HEK293 (cell line): ENCODE measurements at regions not wholly inside any gene's neighbourhood (a gene's known extent, or its start where the extent isn't known, plus 50 kb on each side); places are given as distances from the start of the nearest gene placed in this dataset.

Experiments used
- CTCF ChIA-PET: fragments of 350-600 bp; formaldehyde crosslinking; extraction: SDS; loops from one replicate; lab custom pipeline; 2021; ENCODE audit warnings: antibody characterized with exemption; lab: Yijun Ruan, JAX
- POLR2A ChIA-PET: fragments of 300-600 bp; formaldehyde crosslinking; extraction: SDS; loops from one replicate; lab custom pipeline; 2020; ENCODE audit warnings: antibody characterized with exemption, inconsistent platforms; lab: Yijun Ruan, JAX
- H3K27ac ChIP-seq: fragments of 200-500 bp; sonication (Bioruptor generic); 2 replicates; pipeline ENCODE4 v1.5.1; 2014; ENCODE audit warnings: low read depth, low read length, control low read depth, inconsistent platforms; ENCODE audit errors: extremely low read depth
- H3K36me3 ChIP-seq, 2 experiments: fragments of 200-500 bp in 1 of 2; sonication (Bioruptor generic) in 1 of 2; 1 replicate in 1 of 2; 2 replicates in 1 of 2; pipeline ENCODE4 v1.5.1; 2014 to 2017; ENCODE audit warnings: inconsistent platforms in 2 of 2, low read length in 2 of 2; ENCODE audit not compliant: control insufficient read depth in 2 of 2, insufficient read depth in 1 of 2
- H3K4me1 ChIP-seq: fragments of 200-500 bp; sonication (Bioruptor generic); 2 replicates; pipeline ENCODE4 v1.5.1; 2014; ENCODE audit warnings: mild to moderate bottlenecking, low read length, inconsistent platforms; ENCODE audit not compliant: control insufficient read depth, insufficient read depth
- H3K4me3 ChIP-seq: 2 replicates; pipeline ENCODE4 v1.5.1; 2011; ENCODE audit warnings: low read depth, mild to moderate bottlenecking, control low read depth, low read length, moderate library complexity
- H3K9me3 ChIP-seq: fragments of 200-500 bp; sonication (Bioruptor generic); 2 replicates; pipeline ENCODE4 v1.5.1; 2014; ENCODE audit warnings: low read depth, low read length, inconsistent platforms; ENCODE audit not compliant: control insufficient read depth, insufficient read depth
- FEZF1 ChIP-seq: fragments of 450-650 bp; formaldehyde crosslinking; IDR thresholded peaks from 2 replicates; pipeline ENCODE4 v1.5.1; 2016; ENCODE audit warnings: missing biosample characterization, missing genetic modification characterization
- GFI1B ChIP-seq: fragments of 450-650 bp; formaldehyde crosslinking; IDR thresholded peaks from 2 replicates; pipeline ENCODE4 v1.5.1; 2016; ENCODE audit warnings: missing biosample characterization, missing genetic modification characterization
- GLI2 ChIP-seq: fragments of 450-650 bp; formaldehyde crosslinking; IDR thresholded peaks from 2 replicates; pipeline ENCODE4; 2017; ENCODE audit warnings: missing biosample characterization, missing genetic modification characterization, low read depth, borderline replicate concordance
- HOXD13 ChIP-seq: sonication (generic); formaldehyde crosslinking; IDR thresholded peaks from 2 replicates; pipeline ENCODE4 v1.8.0; 2022; ENCODE audit warnings: missing genetic modification reagents, borderline replicate concordance
- REPIN1 ChIP-seq: fragments of 450-650 bp; formaldehyde crosslinking; IDR thresholded peaks from 2 replicates; pipeline ENCODE4 v1.5.1; 2017; ENCODE audit warnings: missing biosample characterization, missing genetic modification characterization, low read depth
- SP7 ChIP-seq: fragments of 450-650 bp; formaldehyde crosslinking; IDR thresholded peaks from 2 replicates; pipeline ENCODE4 v1.5.1; 2016; ENCODE audit warnings: missing biosample characterization, missing genetic modification characterization
- ZFP37 ChIP-seq: fragments of 450-650 bp; formaldehyde crosslinking; IDR thresholded peaks from 2 replicates; pipeline ENCODE4 v1.5.1; 2016; ENCODE audit warnings: missing biosample characterization, missing genetic modification characterization
- ZNF146 ChIP-seq: fragments of 450-650 bp; formaldehyde crosslinking; IDR thresholded peaks from 2 replicates; pipeline ENCODE4 v1.5.1; 2016; ENCODE audit warnings: missing biosample characterization, missing genetic modification characterization
- ZNF148 ChIP-seq: fragments of 450-650 bp; formaldehyde crosslinking; IDR thresholded peaks from 2 replicates; pipeline ENCODE4 v1.5.0; 2017; ENCODE audit warnings: missing biosample characterization, missing genetic modification characterization, borderline replicate concordance
- ZNF274 ChIP-seq, 2 experiments: fragments of 200-500 bp in 1 of 2; fragments of 450-650 bp in 1 of 2; sonication (Bioruptor generic) in 1 of 2; formaldehyde crosslinking in 1 of 2; IDR thresholded peaks; 2 replicates each; pipeline versions ENCODE4 v1.5.1 to v1.6.1; 2014 to 2016; ENCODE audit warnings: borderline replicate concordance in 1 of 2, inconsistent platforms in 1 of 2, low read length in 1 of 2, missing biosample characterization in 1 of 2, missing genetic modification characterization in 1 of 2
- ZNF341 ChIP-seq: fragments of 450-650 bp; formaldehyde crosslinking; IDR thresholded peaks from 2 replicates; pipeline ENCODE4; 2016; ENCODE audit warnings: low read depth, missing biosample characterization, missing genetic modification characterization
- ZNF350 ChIP-seq: fragments of 450-650 bp; formaldehyde crosslinking; IDR thresholded peaks from 2 replicates; pipeline ENCODE4 v1.5.0; 2017; ENCODE audit warnings: missing biosample characterization, mild to moderate bottlenecking, missing genetic modification characterization
- ZNF426 ChIP-seq: fragments of 450-650 bp; formaldehyde crosslinking; IDR thresholded peaks from 2 replicates; pipeline ENCODE4 v1.5.1; 2017; ENCODE audit warnings: missing biosample characterization, missing genetic modification characterization, mild to moderate bottlenecking, inconsistent platforms, moderate library complexity
- ZNF473 ChIP-seq: fragments of 450-650 bp; formaldehyde crosslinking; IDR thresholded peaks from 2 replicates; pipeline ENCODE4 v1.5.1; 2017; ENCODE audit warnings: missing biosample characterization, missing genetic modification characterization
- ZNF596 ChIP-seq: fragments of 450-650 bp; IDR thresholded peaks from 2 replicates; pipeline ENCODE4 v1.5.0; 2018; ENCODE audit warnings: missing biosample characterization, mild to moderate bottlenecking, missing genetic modification characterization, moderate library complexity
- ZNF654 ChIP-seq: fragments of 450-650 bp; formaldehyde crosslinking; IDR thresholded peaks from 2 replicates; pipeline ENCODE4 v1.5.1; 2016; ENCODE audit warnings: low read depth, missing biosample characterization, missing genetic modification characterization
- TF ChIP-seq, protein P1 (sequence below): fragments of 450-650 bp; formaldehyde crosslinking; IDR thresholded peaks from 2 replicates; pipeline ENCODE4 v1.5.1; 2016; ENCODE audit warnings: missing biosample characterization, missing genetic modification characterization, borderline replicate concordance
- TF ChIP-seq, protein P2 (sequence below): fragments of 450-650 bp; formaldehyde crosslinking; IDR thresholded peaks from 2 replicates; pipeline ENCODE4 v1.5.1; 2016; ENCODE audit warnings: missing biosample characterization, missing genetic modification characterization
- TF ChIP-seq, protein P3 (sequence below): fragments of 450-650 bp; formaldehyde crosslinking; IDR thresholded peaks from 2 replicates; pipeline ENCODE4 v1.5.1; 2017; ENCODE audit warnings: missing biosample characterization, missing genetic modification characterization
- TF ChIP-seq, protein P4 (sequence below): fragments of 450-650 bp; formaldehyde crosslinking; IDR thresholded peaks from 2 replicates; pipeline ENCODE4 v1.5.1; 2016; ENCODE audit warnings: missing biosample characterization, missing genetic modification characterization

DNA sequence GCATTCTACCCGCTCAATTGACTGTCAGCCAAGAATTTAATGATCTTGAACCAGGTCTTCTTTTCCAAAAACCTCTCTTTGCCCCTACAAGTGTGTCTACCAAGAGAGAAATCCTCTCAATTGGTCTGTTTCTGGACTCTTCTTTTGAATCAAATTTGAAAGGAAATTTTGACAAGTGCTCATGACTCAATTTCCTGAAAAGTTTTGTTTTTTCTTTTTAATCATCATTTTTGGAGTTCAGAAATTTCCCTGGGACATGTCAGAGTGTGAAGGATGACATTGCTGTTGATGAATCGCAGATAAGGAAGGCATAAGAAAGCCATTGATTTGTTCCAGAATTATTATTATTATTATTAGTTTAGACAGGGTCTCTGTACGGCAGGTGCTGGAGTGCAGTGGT lies 88.2 kb upstream of the AKT3 start:
- Histone ChIP-seq H3K36me3 (no peaks in the 10 kb centered on the region), H3K4me1 (no peaks in the 10 kb centered on the region), H3K9me3 (no peaks in the 10 kb centered on the region; the same call in 1 of the 2 replicates), H3K4me3 (no peak overlapping the region), H3K27ac (no peak overlapping the region)
- TF ChIP-seq GLI2 (tag by site-specific recombination) (no peak), ZNF473 (tag by site-specific recombination) (no peak), ZNF341 (tag by site-specific recombination) (no peak), FEZF1 (tag by site-specific recombination) (no peak), SP7 (tag by site-specific recombination) (no peak), GFI1B (tag by site-specific recombination) (no peak), ZFP37 (tag by site-specific recombination) (no peak), ZNF148 (no peak), ZNF146 (tag by site-specific recombination) (no peak), ZNF596 (no peak), REPIN1 (no peak), HOXD13 (CRISPR knock-in tag) (no peak), ZNF654 (tag by site-specific recombination) (no peak), ZNF426 (tag by site-specific recombination) (no peak), ZNF274 (IDR thresholded peaks at IDR 0.05; ENCODE audit: low read length) (no peak), ZNF274 (tag by site-specific recombination; IDR thresholded peaks at IDR 0.05; ENCODE audit: borderline replicate concordance) (no peak), ZNF350 (tag by site-specific recombination) (no peak)
- TF ChIP-seq, protein P1, sequence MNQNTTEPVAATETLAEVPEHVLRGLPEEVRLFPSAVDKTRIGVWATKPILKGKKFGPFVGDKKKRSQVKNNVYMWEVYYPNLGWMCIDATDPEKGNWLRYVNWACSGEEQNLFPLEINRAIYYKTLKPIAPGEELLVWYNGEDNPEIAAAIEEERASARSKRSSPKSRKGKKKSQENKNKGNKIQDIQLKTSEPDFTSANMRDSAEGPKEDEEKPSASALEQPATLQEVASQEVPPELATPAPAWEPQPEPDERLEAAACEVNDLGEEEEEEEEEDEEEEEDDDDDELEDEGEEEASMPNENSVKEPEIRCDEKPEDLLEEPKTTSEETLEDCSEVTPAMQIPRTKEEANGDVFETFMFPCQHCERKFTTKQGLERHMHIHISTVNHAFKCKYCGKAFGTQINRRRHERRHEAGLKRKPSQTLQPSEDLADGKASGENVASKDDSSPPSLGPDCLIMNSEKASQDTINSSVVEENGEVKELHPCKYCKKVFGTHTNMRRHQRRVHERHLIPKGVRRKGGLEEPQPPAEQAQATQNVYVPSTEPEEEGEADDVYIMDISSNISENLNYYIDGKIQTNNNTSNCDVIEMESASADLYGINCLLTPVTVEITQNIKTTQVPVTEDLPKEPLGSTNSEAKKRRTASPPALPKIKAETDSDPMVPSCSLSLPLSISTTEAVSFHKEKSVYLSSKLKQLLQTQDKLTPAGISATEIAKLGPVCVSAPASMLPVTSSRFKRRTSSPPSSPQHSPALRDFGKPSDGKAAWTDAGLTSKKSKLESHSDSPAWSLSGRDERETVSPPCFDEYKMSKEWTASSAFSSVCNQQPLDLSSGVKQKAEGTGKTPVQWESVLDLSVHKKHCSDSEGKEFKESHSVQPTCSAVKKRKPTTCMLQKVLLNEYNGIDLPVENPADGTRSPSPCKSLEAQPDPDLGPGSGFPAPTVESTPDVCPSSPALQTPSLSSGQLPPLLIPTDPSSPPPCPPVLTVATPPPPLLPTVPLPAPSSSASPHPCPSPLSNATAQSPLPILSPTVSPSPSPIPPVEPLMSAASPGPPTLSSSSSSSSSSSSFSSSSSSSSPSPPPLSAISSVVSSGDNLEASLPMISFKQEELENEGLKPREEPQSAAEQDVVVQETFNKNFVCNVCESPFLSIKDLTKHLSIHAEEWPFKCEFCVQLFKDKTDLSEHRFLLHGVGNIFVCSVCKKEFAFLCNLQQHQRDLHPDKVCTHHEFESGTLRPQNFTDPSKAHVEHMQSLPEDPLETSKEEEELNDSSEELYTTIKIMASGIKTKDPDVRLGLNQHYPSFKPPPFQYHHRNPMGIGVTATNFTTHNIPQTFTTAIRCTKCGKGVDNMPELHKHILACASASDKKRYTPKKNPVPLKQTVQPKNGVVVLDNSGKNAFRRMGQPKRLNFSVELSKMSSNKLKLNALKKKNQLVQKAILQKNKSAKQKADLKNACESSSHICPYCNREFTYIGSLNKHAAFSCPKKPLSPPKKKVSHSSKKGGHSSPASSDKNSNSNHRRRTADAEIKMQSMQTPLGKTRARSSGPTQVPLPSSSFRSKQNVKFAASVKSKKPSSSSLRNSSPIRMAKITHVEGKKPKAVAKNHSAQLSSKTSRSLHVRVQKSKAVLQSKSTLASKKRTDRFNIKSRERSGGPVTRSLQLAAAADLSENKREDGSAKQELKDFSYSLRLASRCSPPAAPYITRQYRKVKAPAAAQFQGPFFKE (tag by site-specific recombination), result no peak
- TF ChIP-seq, protein P2, sequence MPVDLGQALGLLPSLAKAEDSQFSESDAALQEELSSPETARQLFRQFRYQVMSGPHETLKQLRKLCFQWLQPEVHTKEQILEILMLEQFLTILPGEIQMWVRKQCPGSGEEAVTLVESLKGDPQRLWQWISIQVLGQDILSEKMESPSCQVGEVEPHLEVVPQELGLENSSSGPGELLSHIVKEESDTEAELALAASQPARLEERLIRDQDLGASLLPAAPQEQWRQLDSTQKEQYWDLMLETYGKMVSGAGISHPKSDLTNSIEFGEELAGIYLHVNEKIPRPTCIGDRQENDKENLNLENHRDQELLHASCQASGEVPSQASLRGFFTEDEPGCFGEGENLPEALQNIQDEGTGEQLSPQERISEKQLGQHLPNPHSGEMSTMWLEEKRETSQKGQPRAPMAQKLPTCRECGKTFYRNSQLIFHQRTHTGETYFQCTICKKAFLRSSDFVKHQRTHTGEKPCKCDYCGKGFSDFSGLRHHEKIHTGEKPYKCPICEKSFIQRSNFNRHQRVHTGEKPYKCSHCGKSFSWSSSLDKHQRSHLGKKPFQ (tag by site-specific recombination), result no peak
- TF ChIP-seq, protein P3, sequence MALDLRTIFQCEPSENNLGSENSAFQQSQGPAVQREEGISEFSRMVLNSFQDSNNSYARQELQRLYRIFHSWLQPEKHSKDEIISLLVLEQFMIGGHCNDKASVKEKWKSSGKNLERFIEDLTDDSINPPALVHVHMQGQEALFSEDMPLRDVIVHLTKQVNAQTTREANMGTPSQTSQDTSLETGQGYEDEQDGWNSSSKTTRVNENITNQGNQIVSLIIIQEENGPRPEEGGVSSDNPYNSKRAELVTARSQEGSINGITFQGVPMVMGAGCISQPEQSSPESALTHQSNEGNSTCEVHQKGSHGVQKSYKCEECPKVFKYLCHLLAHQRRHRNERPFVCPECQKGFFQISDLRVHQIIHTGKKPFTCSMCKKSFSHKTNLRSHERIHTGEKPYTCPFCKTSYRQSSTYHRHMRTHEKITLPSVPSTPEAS (tag by site-specific recombination), result no peak
- TF ChIP-seq, protein P4, sequence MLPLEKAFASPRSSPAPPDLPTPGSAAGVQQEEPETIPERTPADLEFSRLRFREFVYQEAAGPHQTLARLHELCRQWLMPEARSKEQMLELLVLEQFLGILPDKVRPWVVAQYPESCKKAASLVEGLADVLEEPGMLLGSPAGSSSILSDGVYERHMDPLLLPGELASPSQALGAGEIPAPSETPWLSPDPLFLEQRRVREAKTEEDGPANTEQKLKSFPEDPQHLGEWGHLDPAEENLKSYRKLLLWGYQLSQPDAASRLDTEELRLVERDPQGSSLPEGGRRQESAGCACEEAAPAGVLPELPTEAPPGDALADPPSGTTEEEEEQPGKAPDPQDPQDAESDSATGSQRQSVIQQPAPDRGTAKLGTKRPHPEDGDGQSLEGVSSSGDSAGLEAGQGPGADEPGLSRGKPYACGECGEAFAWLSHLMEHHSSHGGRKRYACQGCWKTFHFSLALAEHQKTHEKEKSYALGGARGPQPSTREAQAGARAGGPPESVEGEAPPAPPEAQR (tag by site-specific recombination), result no peak
- ChIA-PET CTCF (interaction anchor here (0.7 to 1.2 kb wide), 2 partner anchors 19 to 21 kb away, joined by 3 read pairs; no protein-coding TSS in a partner anchor), POLR2A (no interaction called here)
